ENCODE measurements at regions not wholly inside any gene's neighbourhood (a gene's known extent, or its start where the extent isn't known, plus 50 kb on each side); places are given as distances from the start of the nearest gene placed in this dataset.
"Not testable (repeated sequence)": the region's sequence is repeated elsewhere in the genome, so short reads cannot be mapped to it uniquely, and the experiment has no call there.

- DNase-seq: no peak
These were observed 90.5 kb upstream of the RANBP3L start for GRCh38 chr5:36392186-36392585.

GRCh38 chr5:36392818-36393217 lies 91.1 kb upstream of the RANBP3L start:
- DNase-seq: no peak

- no peak for DNase-seq
These were observed 92.1 kb upstream of the RANBP3L start for GRCh38 chr5:36393656-36394428.

DNA sequence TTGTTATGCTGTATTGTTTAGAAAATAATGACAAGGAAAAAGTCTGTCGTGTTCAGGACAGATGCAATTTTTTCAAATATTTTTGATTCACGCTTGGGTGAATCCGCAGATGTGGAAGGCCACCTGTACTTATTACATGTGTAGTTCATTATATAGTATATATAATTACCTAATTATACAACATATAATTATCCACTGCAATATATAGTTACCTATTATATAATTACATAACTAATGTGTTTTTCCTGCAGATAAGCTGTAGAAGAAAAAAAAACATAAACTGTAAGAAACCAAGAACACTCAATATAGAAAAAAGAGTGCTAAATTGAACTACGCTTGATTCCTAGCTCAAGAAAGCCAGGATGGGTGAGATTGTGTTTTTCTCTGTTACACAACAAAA lies 93.6 kb upstream of the RANBP3L start:
- DNase-seq: no peak

GRCh38 chr5:36395947-36396346 lies 94.2 kb upstream of the RANBP3L start:
- not testable (repeated sequence) for DNase-seq

DNA sequence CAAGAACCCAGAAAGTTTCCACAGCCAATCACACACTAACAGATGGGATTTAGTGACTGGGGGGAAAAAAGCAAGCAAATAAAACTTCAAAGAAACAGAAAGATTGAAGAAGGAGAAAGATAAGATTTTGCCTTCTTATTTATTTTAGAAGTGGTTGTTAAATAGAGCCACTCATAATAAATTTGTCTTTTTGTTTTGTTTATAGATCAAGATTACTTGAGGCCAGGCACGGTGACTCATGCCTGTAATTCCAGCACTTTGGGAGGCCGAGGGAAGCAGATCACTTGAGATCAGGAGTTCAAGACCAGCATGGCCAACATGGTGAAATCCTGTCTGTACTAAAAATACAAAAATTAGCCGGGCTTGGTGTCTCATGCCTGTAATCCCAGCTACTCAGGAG lies 94.9 kb upstream of the RANBP3L start:
- no peak for DNase-seq

DNA sequence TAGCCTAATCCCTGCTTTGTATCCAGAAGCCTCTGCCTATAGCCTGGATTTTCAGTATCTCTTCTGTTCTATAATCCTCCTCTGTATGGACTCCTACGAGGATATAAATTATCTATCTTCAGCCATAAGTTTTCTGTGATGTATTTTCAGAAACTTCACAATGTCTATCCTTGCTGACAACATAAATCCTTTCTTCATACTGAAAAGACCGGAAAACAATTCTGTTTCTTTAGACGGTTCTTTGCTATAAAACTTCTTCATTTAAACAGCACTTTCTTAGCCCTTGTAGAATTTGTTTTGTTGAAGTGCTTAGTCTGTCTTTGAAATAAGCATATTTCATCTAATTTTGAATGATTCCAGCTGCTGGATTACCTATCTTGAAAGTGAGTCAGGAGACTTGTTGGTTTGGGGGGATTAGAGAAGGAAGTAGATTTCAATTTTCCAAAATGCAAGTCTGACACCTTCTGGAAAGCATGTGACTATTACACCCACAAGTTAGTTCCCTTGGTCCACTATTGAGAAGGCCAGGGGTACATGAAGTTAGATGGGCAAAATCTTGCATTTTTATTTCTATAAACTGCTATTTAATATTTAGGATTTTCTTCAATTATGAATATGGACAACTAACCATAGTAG lies 96.3 kb upstream of the RANBP3L start:
- DNase-seq: peak; percentile 15 to 44

- no peak for DNase-seq
These were observed 100.8 kb upstream of the RANBP3L start for GRCh38 chr5:36402512-36402906.

DNA sequence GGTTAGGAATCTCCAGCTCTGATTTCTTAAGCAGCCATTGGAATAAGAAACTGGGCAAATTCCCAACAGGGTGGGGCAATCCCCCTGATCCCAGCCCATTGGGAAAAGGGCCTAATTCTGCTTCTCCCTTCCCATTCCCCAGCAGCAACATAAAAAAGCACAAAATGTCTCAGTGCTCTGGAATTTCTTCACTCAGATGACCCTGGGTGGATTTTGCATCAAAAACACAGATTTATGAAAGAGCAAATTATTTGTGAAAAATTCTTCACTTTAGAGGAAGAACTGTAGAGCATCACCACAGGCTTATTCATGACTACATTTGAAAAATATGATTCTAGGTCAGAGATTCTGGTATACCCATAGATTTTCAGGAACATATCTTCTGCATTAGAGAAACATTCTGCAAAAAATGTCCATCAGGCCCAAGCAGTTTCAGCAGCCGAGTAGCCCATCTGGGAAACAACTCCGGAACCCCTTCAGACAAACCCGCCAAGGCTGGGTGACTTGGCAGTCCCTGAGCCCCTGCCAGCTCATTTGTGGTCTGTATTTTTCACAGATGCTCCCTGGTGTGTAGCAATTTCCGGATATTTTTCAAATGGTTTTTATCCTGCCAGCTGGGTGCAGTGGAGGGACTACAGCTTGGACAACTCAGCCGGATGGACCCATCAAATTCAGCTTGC lies 102.1 kb upstream of the RANBP3L start:
- DNase-seq: peak; percentile 76

DNA sequence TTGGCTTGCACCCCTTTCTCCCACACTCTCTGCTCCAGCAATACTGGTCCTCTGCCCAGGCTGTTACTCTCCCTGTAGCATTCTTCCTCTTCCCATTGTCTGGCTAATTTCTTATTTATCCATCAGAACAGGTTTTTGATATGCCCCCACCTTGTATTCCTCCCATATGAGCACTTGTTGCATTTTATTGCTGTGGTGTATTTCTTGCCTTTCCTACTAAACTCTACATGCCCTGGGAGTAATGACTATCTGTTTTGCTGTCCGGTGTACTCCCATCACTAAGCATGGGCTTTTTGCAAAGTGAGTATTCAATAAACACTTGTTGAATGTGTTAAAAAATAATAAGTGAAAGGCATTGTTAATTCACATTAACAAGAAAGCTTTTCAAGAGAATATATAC lies 104.3 kb upstream of the RANBP3L start:
- DNase-seq: no peak

DNA sequence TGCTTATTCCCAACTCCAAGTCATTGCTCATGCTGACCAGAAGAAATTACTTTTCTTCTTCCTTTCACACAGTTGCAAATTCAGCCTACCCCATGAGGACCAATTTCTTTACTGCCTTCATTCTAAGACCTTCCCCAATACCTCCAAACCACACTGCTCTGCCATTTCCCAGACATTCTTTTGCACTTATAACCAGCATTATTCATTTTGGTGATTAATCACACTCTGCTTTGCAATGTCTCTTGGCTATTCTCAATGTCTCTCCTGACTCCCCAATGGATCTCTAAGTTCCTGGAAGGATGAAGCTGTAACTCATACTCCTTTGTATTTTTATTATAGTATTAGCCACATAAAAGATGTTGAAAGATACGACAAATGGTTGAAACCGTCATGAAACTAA lies 105.7 kb upstream of the RANBP3L start:
- DNase-seq: no peak

DNA sequence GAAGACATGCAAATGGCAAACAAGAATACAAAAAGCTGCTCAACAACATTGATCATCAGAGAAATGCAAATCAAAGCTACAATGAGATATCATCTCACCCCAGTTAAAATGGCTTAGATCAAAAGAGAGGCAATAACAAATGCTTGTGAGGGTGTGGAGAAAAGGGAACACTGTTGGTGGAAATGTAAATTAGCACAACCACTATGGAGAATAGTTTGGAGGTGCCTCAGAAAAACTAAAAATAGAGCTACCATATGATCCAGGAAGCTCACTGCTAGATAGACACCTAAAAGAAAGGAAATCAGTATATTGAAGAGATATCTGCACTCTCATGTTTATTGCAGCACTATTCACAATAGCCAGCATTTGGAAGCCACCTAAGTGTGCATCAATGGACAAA lies 108.0 kb upstream of the RANBP3L start:
- DNase-seq: not testable (repeated sequence)

DNA sequence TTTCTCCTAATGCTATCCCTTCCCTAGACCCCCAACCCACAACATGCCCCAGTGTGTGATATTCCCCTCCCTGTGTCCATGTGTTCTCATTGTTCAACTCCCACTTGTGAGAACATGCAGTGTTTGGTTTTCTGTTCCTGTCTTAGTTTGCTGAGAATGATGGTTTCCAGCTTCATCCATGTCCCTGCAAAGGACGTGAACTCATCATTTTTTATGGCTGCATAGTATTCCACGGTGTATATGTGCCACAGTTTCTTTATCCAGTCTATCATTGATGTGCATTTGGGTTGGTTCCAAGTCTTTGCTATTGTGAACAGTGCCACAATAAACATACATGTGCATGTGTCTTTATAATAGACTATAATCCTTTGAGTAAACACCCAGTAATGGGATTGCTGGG lies 109.0 kb upstream of the RANBP3L start:
- DNase-seq: not testable (repeated sequence)

DNA sequence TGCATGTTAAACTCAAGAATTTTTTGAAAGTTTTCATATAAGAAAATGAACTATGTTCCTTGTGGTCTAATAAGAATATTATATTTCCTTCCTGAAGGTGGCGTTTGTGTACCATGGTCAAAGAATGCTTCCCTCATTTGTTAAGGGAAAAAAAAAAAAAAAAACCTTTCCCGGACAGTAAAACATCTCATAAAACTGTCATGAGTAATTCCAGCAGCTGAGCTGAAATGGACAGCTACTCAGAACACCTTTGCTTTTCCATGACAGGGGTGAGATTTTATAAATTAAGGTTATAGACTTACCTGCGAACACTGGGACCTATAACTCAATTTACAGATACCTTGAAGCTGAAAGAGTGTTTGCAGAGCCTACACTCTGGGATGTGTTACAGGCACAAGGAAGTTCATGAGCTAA lies 113.2 kb upstream of the RANBP3L start:
- DNase-seq: peak; percentile 40 to 59

DNA sequence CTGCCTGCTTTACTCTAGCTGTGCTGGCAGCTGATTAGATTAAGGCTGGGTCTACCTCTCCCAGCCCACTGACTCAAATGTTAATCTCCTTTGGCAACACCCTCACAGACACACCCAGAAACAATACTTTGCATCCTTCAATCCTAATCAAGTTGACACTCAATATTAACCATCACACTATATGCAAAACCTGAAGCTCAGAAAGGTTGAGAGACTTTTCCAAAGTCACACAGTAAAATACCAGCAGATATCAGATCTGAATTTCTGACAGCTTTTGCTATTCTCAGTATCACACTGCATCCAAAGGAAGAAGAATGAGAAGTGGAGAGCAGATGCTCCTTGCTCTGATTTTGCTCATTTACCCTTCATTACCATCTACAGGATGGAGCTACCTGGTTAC lies 114.9 kb upstream of the RANBP3L start:
- no peak for DNase-seq

- DNase-seq: no peak
These were observed 115.5 kb upstream of the RANBP3L start for GRCh38 chr5:36417221-36417620.

DNA sequence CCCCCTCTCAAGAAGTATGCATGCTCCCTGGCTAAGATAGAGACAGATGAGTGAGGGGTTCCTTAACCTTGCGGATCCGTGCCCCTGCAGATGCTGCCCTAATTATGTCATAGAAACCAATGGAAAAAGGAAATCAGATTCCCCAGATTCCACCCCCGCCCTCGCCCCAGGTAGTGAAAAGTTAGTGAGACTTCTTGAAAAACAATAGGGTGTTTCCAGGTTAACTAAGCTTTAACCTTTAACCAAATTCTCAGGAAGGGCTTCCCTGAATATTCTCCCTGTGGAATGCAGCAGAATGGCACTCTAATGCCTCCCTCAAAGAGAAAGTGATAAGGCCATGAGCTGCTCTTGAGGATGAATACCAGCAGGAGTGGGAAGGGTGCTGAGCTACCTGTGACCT lies 116.0 kb upstream of the RANBP3L start:
- no peak for DNase-seq

DNA sequence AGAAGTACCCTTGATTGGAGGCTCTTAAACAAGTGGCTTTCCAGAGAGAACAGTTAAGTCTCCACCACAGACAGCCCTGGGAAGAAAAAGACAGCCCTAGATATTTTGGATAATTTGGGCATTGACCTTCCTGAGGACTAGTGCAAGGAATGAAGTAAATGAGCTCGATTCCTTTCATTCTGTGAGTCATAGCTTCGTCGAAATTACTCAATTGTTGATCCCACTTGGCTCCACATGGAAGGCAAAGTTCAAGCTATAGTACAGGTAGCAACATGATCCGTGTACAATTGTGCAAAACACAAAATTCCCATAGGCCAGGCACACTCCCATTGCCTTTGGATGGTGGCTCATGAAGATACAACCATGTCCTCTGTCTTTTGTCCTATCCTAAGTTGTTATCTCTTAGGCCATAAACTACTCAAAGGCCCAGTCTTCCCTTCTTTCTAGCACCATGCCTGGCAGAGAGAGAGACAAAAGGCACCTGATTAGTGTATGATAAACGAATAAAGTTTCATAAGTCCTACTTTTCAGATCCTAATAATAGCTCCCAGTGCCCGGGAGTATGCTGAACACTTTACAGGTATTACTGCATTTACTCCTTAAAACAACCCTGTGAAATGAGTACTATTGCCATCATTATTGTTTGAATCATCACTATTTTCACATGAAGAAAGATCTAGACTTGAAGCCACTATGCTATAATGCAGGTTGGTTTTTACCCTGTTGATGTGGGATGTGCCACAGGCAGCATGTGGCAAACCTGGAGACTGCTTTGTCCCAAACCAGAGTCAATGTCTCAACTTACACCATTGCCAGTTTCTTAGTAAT lies 116.7 kb upstream of the RANBP3L start:
- no peak for DNase-seq

GRCh38 chr5:36421256-36421655 lies 119.6 kb upstream of the RANBP3L start:
- DNase-seq: no peak

DNA sequence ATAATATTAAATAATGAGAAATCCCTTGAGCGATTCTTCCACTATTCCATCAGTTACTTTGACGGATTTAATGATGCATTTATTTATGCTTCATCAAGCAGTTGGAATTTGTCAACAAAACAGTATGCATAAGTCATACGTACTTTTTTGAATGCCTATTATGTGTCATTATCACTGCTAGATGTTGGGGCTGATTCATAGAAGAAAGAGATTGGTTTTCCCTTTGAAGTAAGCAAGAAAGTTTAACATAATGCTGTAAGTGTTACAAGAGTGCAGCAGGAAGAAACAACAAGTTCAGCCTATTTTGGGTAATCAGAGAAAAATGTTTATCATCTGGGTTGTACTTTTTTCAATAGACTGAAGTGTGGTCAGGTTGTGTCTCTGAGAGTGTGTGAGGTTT lies 121.2 kb upstream of the RANBP3L start:
- no peak for DNase-seq

- DNase-seq: no peak
These were observed 122.0 kb upstream of the RANBP3L start for GRCh38 chr5:36423578-36424307.

DNA sequence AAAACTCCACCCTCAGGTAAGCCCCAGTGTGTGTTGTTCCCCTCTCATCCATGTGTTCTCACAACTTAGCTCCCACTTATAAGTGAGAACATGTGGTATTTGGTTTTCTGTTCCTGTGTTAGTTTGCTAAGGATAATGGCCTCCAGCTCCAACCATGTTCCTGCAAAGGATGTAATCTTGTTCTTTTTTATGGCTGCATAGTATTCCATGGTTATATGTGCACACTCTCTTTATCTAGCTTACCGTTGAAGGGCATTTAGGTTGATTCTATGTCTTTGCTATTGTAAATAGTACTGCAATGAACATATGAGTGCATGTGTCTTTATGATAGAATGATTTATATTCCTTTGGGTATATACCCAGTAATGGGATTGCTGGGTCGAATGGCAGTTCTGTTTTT lies 124.4 kb upstream of the RANBP3L start:
- not testable (repeated sequence) for DNase-seq

GRCh38 chr5:36435516-36435915 lies 133.8 kb upstream of the RANBP3L start:
- no peak for DNase-seq
